T-cell (primary cell): ENCODE measurements at regions not wholly inside any gene's neighbourhood (a gene's known extent, or its start where the extent isn't known, plus 50 kb on each side); places are given as distances from the start of the nearest gene placed in this dataset.

ENCODE experiments used
- ATAC-seq, 4 experiments: fragments of 200-7000 bp in 3 of 4; fragments of 150-1000 bp in 1 of 4; cut with Tn5 transposase; replicated peaks in 1 of 4; 1 replicate in 3 of 4; 2 replicates in 1 of 4; pipeline ENCODE4 v1.10.0; 2021; ENCODE audit warnings: moderate library complexity in 3 of 4, mild to moderate bottlenecking in 2 of 4, moderate number of reproducible peaks in 1 of 4
- CTCF ChIA-PET, 2 donors: fragments of 300-600 bp; sonication (Branson Sonifier 250); formaldehyde crosslinking; loops; one replicate each; lab custom pipeline; 2022; ENCODE audit warnings: antibody characterized with exemption in 2 of 2; lab: Charles Lee
- POLR2A ChIA-PET, 2 donors: fragments of 300-600 bp; sonication (Branson Sonifier 250); formaldehyde crosslinking; loops; one replicate each; lab custom pipeline; 2022; ENCODE audit warnings: antibody characterized with exemption in 2 of 2; lab: Charles Lee
- DNase-seq, 35 experiments: peaks; one replicate each; pipeline versions ENCODE4 v3.0.0 to v3.0.0-alpha.2; 2013 to 2023
- H3K27ac ChIP-seq: one replicate; pipeline ENCODE4 v1.5.1; 2013; ENCODE audit warnings: low read length
- H3K27me3 ChIP-seq, 2 experiments: replicated peaks in 1 of 2; 1 replicate in 1 of 2; 2 replicates in 1 of 2; pipeline versions ENCODE4 v1.6.1 to v1.7.0; 2013; ENCODE audit warnings: low read length in 1 of 2, mixed read lengths in 1 of 2; ENCODE audit not compliant: control insufficient read depth in 2 of 2, insufficient read depth in 2 of 2; ENCODE audit errors: extremely low read depth in 1 of 2
- H3K36me3 ChIP-seq, 2 donors: 1 replicate in 1 of 2; 2 replicates in 1 of 2; pipeline versions ENCODE4 v1.6.1 to v1.7.0; 2013; ENCODE audit warnings: low read length in 1 of 2; ENCODE audit not compliant: control insufficient read depth in 2 of 2, insufficient read depth in 1 of 2; ENCODE audit errors: extremely low read depth in 1 of 2
- H3K4me1 ChIP-seq, 2 experiments: 1 replicate in 1 of 2; 2 replicates in 1 of 2; pipeline versions ENCODE4 v1.6.1 to v1.7.0; 2013; ENCODE audit warnings: low read length in 2 of 2, mixed read lengths in 1 of 2; ENCODE audit not compliant: insufficient read depth in 2 of 2, control insufficient read depth in 1 of 2; ENCODE audit errors: extremely low read depth in 1 of 2
- H3K4me3 ChIP-seq, 2 donors: 1 replicate in 1 of 2; 2 replicates in 1 of 2; pipeline versions ENCODE4 v1.5.1 to v1.7.0; 2013; ENCODE audit warnings: mild to moderate bottlenecking in 2 of 2, low read length in 1 of 2, moderate library complexity in 1 of 2; ENCODE audit not compliant: control insufficient read depth in 1 of 2; ENCODE audit errors: extremely low read depth in 1 of 2
- H3K9me3 ChIP-seq: 2 replicates; pipeline ENCODE4 v1.7.0; 2013
- H3K27ac Mint-ChIP-seq, 2 donors: one replicate each; pipeline ENCODE4 v1.8.0; 2020 to 2021; ENCODE audit warnings: mild to moderate bottlenecking in 2 of 2, mixed read lengths in 2 of 2
- H3K27me3 Mint-ChIP-seq, 2 donors: one replicate each; pipeline ENCODE4 v1.8.0; 2021 to 2022; ENCODE audit warnings: mixed read lengths in 2 of 2
- H3K36me3 Mint-ChIP-seq: one replicate; pipeline ENCODE4 v1.8.0; 2021; ENCODE audit warnings: mixed read lengths
- H3K4me1 Mint-ChIP-seq, 3 donors: one replicate each; pipeline ENCODE4 v1.8.0; 2020 to 2022; ENCODE audit warnings: mixed read lengths in 3 of 3, mild to moderate bottlenecking in 1 of 3
- H3K4me3 Mint-ChIP-seq, 3 donors: one replicate each; pipeline ENCODE4 v1.8.0; 2020 to 2022; ENCODE audit warnings: mild to moderate bottlenecking in 3 of 3, mixed read lengths in 3 of 3, moderate library complexity in 3 of 3
- H3K9me3 Mint-ChIP-seq, 3 donors: one replicate each; pipeline ENCODE4 v1.8.0; 2020 to 2022; ENCODE audit warnings: mixed read lengths in 3 of 3
- WGBS: methylation state at CpG from one replicate; pipeline ENCODE4 v1.1.5; 2013; ENCODE audit warnings: missing lambda C conversion rate; ENCODE audit not compliant: insufficient coverage; 5-methylcytosine and 5-hydroxymethylcytosine counted together

DNA sequence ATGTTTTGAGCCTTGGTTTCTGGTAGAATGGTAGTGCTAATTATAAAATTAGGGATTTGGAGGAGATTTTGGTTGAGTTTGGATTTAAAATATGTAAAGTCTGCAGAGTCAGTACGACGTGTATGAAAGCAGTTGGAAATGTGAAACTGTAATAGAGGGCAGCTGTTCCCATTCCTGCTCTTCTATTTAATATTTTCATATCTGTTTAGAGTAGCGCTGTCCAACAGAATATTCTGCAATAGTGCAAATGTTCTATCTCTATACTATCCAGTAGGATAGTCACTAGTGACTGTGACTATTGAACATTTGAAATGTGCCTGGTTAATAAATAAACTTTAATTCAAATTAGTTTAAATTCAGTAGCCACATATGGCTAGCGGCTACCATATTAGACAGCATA, 443.4 kb upstream of the SOX9 start:
- Histone ChIP-seq H3K27me3 (no peaks in the 10 kb centered on the region), H3K36me3 (no peaks in the 10 kb centered on the region), H3K4me1 (no peaks in the 10 kb centered on the region), H3K4me3 (no peak overlapping the region), H3K9me3 (no peaks in the 10 kb centered on the region), H3K27ac (no peak overlapping the region)
- no peak overlapping the region for H3K4me3 Mint-ChIP-seq
- no peaks in the 10 kb centered on the region for H3K36me3 Mint-ChIP-seq
- H3K4me1 Mint-ChIP-seq, result no peaks in the 10 kb centered on the region
- no peak for ATAC-seq
- DNase-seq, result no peak
- peaks cover 0 to 16% (median 7%) of the 10 kb centered on the region in 3 donors for H3K9me3 Mint-ChIP-seq
- H3K27me3 Mint-ChIP-seq, result no peaks in the 10 kb centered on the region
- H3K27ac Mint-ChIP-seq, result no peak overlapping the region
- CTCF ChIA-PET, result no interaction called here
- WGBS, result no CpG with 5 or more reads among the region's 4 CpGs
- POLR2A ChIA-PET, result no interaction called here

DNA sequence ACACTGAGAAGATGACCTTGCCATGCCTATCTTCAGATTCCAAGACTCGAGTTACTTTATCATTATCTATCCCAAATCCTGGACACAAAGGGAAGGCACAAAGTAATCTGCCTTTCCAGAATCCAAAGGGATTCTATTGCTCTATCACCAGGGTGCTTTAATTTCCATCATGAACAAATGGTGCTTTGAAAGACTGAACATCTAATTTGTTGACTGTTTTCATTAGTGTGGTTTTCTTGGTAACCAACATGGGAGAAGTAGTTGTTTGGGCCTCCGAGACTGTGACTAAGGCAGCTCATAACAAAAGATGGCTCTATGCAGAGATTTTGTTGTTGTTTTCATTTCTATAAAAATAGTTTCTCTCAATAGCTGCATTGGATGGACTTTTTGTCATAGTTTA, 441.0 kb upstream of the SOX9 start:
- no peak overlapping the region for H3K4me3 Mint-ChIP-seq
- no peaks in the 10 kb centered on the region for H3K27me3 ChIP-seq
- H3K27me3 Mint-ChIP-seq, result no peaks in the 10 kb centered on the region
- ChIA-PET POLR2A (no interaction called here), CTCF (no interaction called here)
- no peaks in the 10 kb centered on the region for H3K36me3 Mint-ChIP-seq
- H3K27ac Mint-ChIP-seq, result no peak overlapping the region
- no peaks in the 10 kb centered on the region for H3K36me3 ChIP-seq
- no peaks in the 10 kb centered on the region for H3K4me1 ChIP-seq
- WGBS, result no CpG with 5 or more reads among the region's 2 CpGs
- H3K4me3 ChIP-seq, result no peak overlapping the region
- no peak for ATAC-seq
- DNase-seq, result no peak
- H3K4me1 Mint-ChIP-seq, result no peaks in the 10 kb centered on the region
- H3K9me3 Mint-ChIP-seq, result peaks cover 7 to 16% (median 7%) of the 10 kb centered on the region in 3 donors
- no peak overlapping the region for H3K27ac ChIP-seq
- no peaks in the 10 kb centered on the region for H3K9me3 ChIP-seq

DNA sequence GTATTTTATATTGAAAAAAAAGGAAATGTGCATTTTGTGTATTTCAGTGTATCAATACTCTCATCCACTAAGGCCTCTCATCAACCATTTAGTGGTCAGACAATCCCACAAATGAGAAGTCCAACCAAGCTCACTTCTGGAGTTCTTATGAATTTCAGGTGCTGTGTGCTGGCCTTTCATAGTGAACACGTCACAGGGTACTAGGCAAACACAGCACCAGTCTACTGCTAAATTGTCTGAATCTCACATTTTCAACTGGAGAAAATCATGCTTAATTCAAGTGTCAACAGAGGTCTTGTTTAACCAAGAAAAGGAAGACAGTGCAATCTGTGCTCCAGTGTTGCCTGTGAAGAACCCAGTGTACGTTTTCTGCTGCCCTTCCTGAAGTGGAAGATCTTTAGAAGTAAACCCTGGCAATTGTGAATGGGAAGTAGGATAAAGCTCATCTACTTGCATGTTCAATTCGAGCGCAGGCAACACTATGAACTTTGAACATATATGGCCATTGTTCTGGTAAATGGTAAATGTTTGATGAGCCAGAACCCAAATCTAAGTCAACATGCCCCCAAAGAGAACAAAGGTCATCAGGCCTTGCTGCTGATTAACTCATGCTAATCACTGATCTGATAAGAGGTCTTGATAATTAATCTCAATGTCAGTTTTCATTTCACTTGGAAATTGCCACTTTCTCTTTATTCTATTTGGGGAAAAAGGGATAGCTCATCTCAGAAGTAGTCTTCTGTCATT, 439.2 kb upstream of the SOX9 start:
- Mint-ChIP-seq H3K36me3 (no peaks in the 10 kb centered on the region), H3K27ac (no peak overlapping the region)
- CTCF ChIA-PET, result no interaction called here

DNA sequence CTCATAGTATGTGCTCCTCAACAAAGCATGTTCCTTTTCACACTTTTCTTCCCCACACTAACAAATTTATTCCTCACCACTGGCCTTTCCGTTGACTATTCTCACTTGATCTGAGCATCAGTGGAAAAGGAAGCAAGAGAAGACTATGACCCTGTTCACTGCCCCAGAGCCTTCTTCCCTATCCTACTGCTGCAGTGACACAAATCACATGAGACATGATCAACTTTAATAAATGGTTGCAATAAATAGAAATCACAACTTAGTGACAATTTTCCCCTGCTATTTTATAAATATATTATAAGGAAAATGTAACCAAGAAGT, 438.7 kb upstream of the SOX9 start:
- 100% methylated on average over 1 of the region's 1 CpG for WGBS
- H3K4me3 ChIP-seq, result no peak overlapping the region
- H3K36me3 ChIP-seq, result no peaks in the 10 kb centered on the region
- Mint-ChIP-seq H3K36me3 (no peaks in the 10 kb centered on the region), H3K4me3 (no peak overlapping the region), H3K27ac (no peak overlapping the region), H3K4me1 (no peaks in the 10 kb centered on the region), H3K27me3 (no peaks in the 10 kb centered on the region), H3K9me3 (peaks cover 6 to 12% (median 7%) of the 10 kb centered on the region in 3 donors)
- H3K9me3 ChIP-seq, result no peaks in the 10 kb centered on the region
- DNase-seq, result no peak
- ATAC-seq, result no peak
- ChIA-PET CTCF (no interaction called here), POLR2A (no interaction called here)
- no peaks in the 10 kb centered on the region for H3K27me3 ChIP-seq
- H3K27ac ChIP-seq, result no peak overlapping the region
- no peaks in the 10 kb centered on the region for H3K4me1 ChIP-seq

More for the DNA sequence above, 439.2 kb upstream of the SOX9 start:
- H3K9me3 Mint-ChIP-seq, result peaks cover 7 to 12% (median 7%) of the 10 kb centered on the region in 3 donors
- H3K4me1 ChIP-seq, result no peaks in the 10 kb centered on the region
- DNase-seq, result no peak
- no peak overlapping the region for H3K4me3 ChIP-seq
- H3K4me1 Mint-ChIP-seq, result no peaks in the 10 kb centered on the region
- POLR2A ChIA-PET, result no interaction called here
- no peak overlapping the region for H3K4me3 Mint-ChIP-seq
- no peak overlapping the region for H3K27ac ChIP-seq
- no peaks in the 10 kb centered on the region for H3K36me3 ChIP-seq
- H3K27me3 ChIP-seq, result no peaks in the 10 kb centered on the region
- no peaks in the 10 kb centered on the region for H3K9me3 ChIP-seq
- whole genome bisulfite sequencing, result 44% methylated on average over 2 of the region's 4 CpGs
- no peaks in the 10 kb centered on the region for H3K27me3 Mint-ChIP-seq
- no peak for ATAC-seq

DNA sequence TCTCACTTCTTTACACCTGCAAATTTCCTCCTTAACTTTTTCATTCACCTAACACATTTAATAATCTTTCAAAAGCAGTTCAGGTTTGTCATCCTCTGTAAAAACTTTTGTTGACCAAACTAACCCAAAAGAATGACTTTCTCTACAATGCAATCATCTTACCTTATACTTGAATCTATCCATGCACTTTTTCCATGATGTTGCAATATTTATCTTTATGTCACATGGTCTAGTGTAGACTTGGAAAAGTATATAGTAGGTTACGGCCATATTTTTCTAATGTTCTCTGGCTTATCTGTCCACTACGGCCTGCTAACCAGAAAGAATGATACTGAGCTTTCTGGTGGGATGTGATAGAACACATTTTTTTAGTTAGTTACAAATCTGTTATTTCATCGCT, 431.0 kb upstream of the SOX9 start:
- DNase-seq (no peak), ATAC-seq (no peak)
- peaks cover 7 to 11% (median 8%) of the 10 kb centered on the region in 3 donors for H3K9me3 Mint-ChIP-seq
- Histone ChIP-seq H3K36me3 (no peaks in the 10 kb centered on the region), H3K27me3 (no peaks in the 10 kb centered on the region), H3K4me1 (no peaks in the 10 kb centered on the region), H3K4me3 (no peak overlapping the region), H3K27ac (no peak overlapping the region), H3K9me3 (no peaks in the 10 kb centered on the region)
- no peak overlapping the region for H3K4me3 Mint-ChIP-seq
- no peaks in the 10 kb centered on the region for H3K4me1 Mint-ChIP-seq
- ChIA-PET POLR2A (no interaction called here), CTCF (no interaction called here)
- H3K36me3 Mint-ChIP-seq, result no peaks in the 10 kb centered on the region
- 100% methylated on average over 1 of the region's 3 CpGs for WGBS
- no peak overlapping the region for H3K27ac Mint-ChIP-seq
- H3K27me3 Mint-ChIP-seq, result no peaks in the 10 kb centered on the region

DNA sequence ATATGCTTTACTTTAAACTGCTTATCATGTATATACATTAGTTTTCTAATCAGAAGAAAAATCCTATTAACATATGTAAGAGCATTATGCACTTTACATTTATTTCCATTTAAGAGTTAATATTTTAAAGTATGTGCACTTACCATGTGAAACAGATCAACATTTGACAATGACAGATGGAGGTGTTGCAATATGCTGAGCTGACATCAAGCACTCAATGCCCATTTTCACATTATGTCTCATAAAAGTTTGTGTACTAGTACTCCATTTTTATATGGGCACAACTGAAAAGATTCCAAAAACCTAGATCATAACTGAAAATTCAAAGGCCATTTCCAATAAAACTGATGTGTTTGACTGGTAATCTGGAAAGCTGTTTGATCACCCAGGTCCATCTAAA, 420.9 kb upstream of the SOX9 start:
- POLR2A ChIA-PET, result no interaction called here
- Histone ChIP-seq H3K4me1 (no peaks in the 10 kb centered on the region), H3K4me3 (no peak overlapping the region), H3K9me3 (no peaks in the 10 kb centered on the region), H3K36me3 (no peaks in the 10 kb centered on the region), H3K27me3 (no peaks in the 10 kb centered on the region), H3K27ac (no peak overlapping the region)
- CTCF ChIA-PET, result no interaction called here
- Mint-ChIP-seq H3K36me3 (no peaks in the 10 kb centered on the region), H3K9me3 (peaks cover 2 to 18% (median 15%) of the 10 kb centered on the region in 3 donors), H3K27ac (no peak overlapping the region), H3K4me3 (no peak overlapping the region), H3K4me1 (no peaks in the 10 kb centered on the region), H3K27me3 (no peaks in the 10 kb centered on the region)
- DNase-seq (no peak), ATAC-seq (no peak)

DNA sequence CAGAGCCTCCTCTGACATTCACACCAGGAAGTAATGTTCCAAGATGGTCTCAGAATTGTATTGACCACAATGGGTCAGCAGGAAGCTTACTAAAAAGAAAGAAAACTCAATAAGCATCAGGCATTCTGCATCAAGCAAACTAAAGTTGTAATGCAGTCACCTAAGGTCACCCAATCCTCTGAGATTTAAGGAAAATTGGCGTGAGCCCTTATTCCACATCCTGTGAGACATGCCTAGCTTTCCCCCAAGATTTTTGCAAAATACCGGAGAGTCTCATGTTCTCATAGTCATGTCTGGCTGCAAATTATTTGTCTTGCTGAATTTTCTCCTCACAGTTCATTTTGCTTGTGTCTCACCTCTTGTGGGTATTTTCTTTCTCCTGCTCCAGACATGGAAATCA, 417.1 kb upstream of the SOX9 start:
- ChIA-PET POLR2A (no interaction called here), CTCF (no interaction called here)
- H3K27me3 ChIP-seq, result no peaks in the 10 kb centered on the region
- Mint-ChIP-seq H3K36me3 (no peaks in the 10 kb centered on the region), H3K27ac (no peak overlapping the region), H3K4me3 (no peak overlapping the region), H3K9me3 (peaks cover 4 to 15% (median 5%) of the 10 kb centered on the region in 3 donors), H3K27me3 (no peaks in the 10 kb centered on the region), H3K4me1 (no peaks in the 10 kb centered on the region)
- H3K9me3 ChIP-seq, result no peaks in the 10 kb centered on the region
- H3K27ac ChIP-seq, result no peak overlapping the region
- no peaks in the 10 kb centered on the region for H3K4me1 ChIP-seq
- no peaks in the 10 kb centered on the region for H3K36me3 ChIP-seq
- ATAC-seq (no peak), DNase-seq (no peak)
- WGBS, result no CpG with 5 or more reads among the region's 2 CpGs
- no peak overlapping the region for H3K4me3 ChIP-seq
